ENCODE measurements at regions not wholly inside any gene's neighbourhood (a gene's known extent, or its start where the extent isn't known, plus 50 kb on each side); places are given as distances from the start of the nearest gene placed in this dataset.

GRCh38 chr1:100642826-100643225 is 76.7 kb upstream of the VCAM1 start:
- TF ChIP-seq CTCF (IDR thresholded peaks at IDR 0.05) (no peak), POLR2A (IDR thresholded peaks at IDR 0.05) (no peak)

Measured in lower leg skin (tissue), 3 donors.